ENCODE measurements at regions not wholly inside any gene's neighbourhood (a gene's known extent, or its start where the extent isn't known, plus 50 kb on each side); places are given as distances from the start of the nearest gene placed in this dataset.

- Histone ChIP-seq H3K79me2 (no peaks in the 10 kb centered on the region), H3K36me3 (ENCODE audit: control insufficient read depth, insufficient read depth, low read length) (no peaks in the 10 kb centered on the region), H3K4me2 (ENCODE audit: low read length) (no peak overlapping the region), H2AFZ (no peak overlapping the region), H3K4me1 (no peaks in the 10 kb centered on the region), H3K4me3 (ENCODE audit: low read depth, low read length) (no peak overlapping the region), H3K9ac (no peak overlapping the region), H3K27ac (no peak overlapping the region), H3K27me3 (ENCODE audit: control insufficient read depth, insufficient read depth, low read length) (no peaks in the 10 kb centered on the region), H3K9me3 (ENCODE audit: control insufficient read depth, low read length) (no peaks in the 10 kb centered on the region)
- no peak for TF ChIP-seq CTCF (IDR thresholded peaks at IDR 0.05)
Measured at GRCh38 chr2:120905298-120905697, 169.6 kb downstream of the GLI2 start.

GRCh38 chr2:120905824-120906571 lies 170.3 kb downstream of the GLI2 start:
- Histone ChIP-seq H3K9me3 (ENCODE audit: control insufficient read depth, low read length) (no peaks in the 10 kb centered on the region), H3K27ac (no peak overlapping the region), H3K27me3 (ENCODE audit: control insufficient read depth, insufficient read depth, low read length) (no peaks in the 10 kb centered on the region), H3K79me2 (no peaks in the 10 kb centered on the region), H3K4me1 (no peaks in the 10 kb centered on the region), H3K4me3 (ENCODE audit: low read depth, low read length) (no peak overlapping the region), H3K4me2 (ENCODE audit: low read length) (no peak overlapping the region), H3K9ac (no peak overlapping the region), H2AFZ (no peak overlapping the region), H3K36me3 (ENCODE audit: control insufficient read depth, insufficient read depth, low read length) (no peaks in the 10 kb centered on the region)
- no peak for TF ChIP-seq CTCF (IDR thresholded peaks at IDR 0.05)

- no peak for TF ChIP-seq CTCF (IDR thresholded peaks at IDR 0.05)
- no peak overlapping the region for H3K9ac ChIP-seq
- H3K9me3 ChIP-seq (ENCODE audit: control insufficient read depth, low read length) = no peaks in the 10 kb centered on the region
- H3K27me3 ChIP-seq (ENCODE audit: control insufficient read depth, insufficient read depth, low read length) = no peaks in the 10 kb centered on the region
- H3K36me3 ChIP-seq (ENCODE audit: control insufficient read depth, insufficient read depth, low read length) = no peaks in the 10 kb centered on the region
- H3K4me3 ChIP-seq (ENCODE audit: low read depth, low read length) = no peak overlapping the region
- no peaks in the 10 kb centered on the region for H3K79me2 ChIP-seq
- H2AFZ ChIP-seq = no peak overlapping the region
- H3K4me2 ChIP-seq (ENCODE audit: low read length) = no peak overlapping the region
- no peak overlapping the region for H3K27ac ChIP-seq
- H3K4me1 ChIP-seq = no peaks in the 10 kb centered on the region
Measured at GRCh38 chr2:120906914-120907313, 171.2 kb downstream of the GLI2 start.

GRCh38 chr2:120907822-120908221 lies 172.2 kb downstream of the GLI2 start:
- no peaks in the 10 kb centered on the region for H3K79me2 ChIP-seq
- no peak overlapping the region for H3K9ac ChIP-seq
- H3K27ac ChIP-seq = no peak overlapping the region
- H3K4me2 ChIP-seq (ENCODE audit: low read length) = no peak overlapping the region
- H3K4me1 ChIP-seq = no peaks in the 10 kb centered on the region
- no peaks in the 10 kb centered on the region for H3K9me3 ChIP-seq (ENCODE audit: control insufficient read depth, low read length)
- H2AFZ ChIP-seq = no peak overlapping the region
- H3K36me3 ChIP-seq (ENCODE audit: control insufficient read depth, insufficient read depth, low read length) = no peaks in the 10 kb centered on the region
- no peaks in the 10 kb centered on the region for H3K27me3 ChIP-seq (ENCODE audit: control insufficient read depth, insufficient read depth, low read length)
- TF ChIP-seq CTCF (IDR thresholded peaks at IDR 0.05) = no peak
- no peak overlapping the region for H3K4me3 ChIP-seq (ENCODE audit: low read depth, low read length)

All from parathyroid adenoma (tissue), 2 donors.